ENCODE measurements at regions not wholly inside any gene's neighbourhood (a gene's known extent, or its start where the extent isn't known, plus 50 kb on each side); places are given as distances from the start of the nearest gene placed in this dataset.
"Not testable (repeated sequence)": the region's sequence is repeated elsewhere in the genome, so short reads cannot be mapped to it uniquely, and the experiment has no call there.

- no peak for DNase-seq (ENCODE audit: low read depth)
- no peak overlapping the region for H3K4me3 ChIP-seq (ENCODE audit: low read length)
- TF ChIP-seq, protein P1, sequence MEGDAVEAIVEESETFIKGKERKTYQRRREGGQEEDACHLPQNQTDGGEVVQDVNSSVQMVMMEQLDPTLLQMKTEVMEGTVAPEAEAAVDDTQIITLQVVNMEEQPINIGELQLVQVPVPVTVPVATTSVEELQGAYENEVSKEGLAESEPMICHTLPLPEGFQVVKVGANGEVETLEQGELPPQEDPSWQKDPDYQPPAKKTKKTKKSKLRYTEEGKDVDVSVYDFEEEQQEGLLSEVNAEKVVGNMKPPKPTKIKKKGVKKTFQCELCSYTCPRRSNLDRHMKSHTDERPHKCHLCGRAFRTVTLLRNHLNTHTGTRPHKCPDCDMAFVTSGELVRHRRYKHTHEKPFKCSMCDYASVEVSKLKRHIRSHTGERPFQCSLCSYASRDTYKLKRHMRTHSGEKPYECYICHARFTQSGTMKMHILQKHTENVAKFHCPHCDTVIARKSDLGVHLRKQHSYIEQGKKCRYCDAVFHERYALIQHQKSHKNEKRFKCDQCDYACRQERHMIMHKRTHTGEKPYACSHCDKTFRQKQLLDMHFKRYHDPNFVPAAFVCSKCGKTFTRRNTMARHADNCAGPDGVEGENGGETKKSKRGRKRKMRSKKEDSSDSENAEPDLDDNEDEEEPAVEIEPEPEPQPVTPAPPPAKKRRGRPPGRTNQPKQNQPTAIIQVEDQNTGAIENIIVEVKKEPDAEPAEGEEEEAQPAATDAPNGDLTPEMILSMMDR (conservative IDR thresholded peaks at IDR 0.05; ENCODE audit: low read length), result no peak
Measured at GRCh38 chr14:55838529-55839052, 258.6 kb downstream of the KTN1 start.

GRCh38 chr14:55839301-55839947, 259.4 kb downstream of the KTN1 start:
- not testable (repeated sequence) for DNase-seq (ENCODE audit: low read depth); H3K4me3 ChIP-seq (ENCODE audit: low read length)

GRCh38 chr14:55840821-55841220, 260.8 kb downstream of the KTN1 start:
- no peak overlapping the region for H3K4me3 ChIP-seq (ENCODE audit: low read length)
- no peak for DNase-seq (ENCODE audit: low read depth)
- TF ChIP-seq, protein P1 (conservative IDR thresholded peaks at IDR 0.05; ENCODE audit: low read length), result no peak

GRCh38 chr14:55841625-55842024, 261.6 kb downstream of the KTN1 start:
- TF ChIP-seq, protein P1 (conservative IDR thresholded peaks at IDR 0.05; ENCODE audit: low read length), result no peak
- DNase-seq (ENCODE audit: low read depth), result no peak
- no peak overlapping the region for H3K4me3 ChIP-seq (ENCODE audit: low read length)

GRCh38 chr14:55843718-55844403, 263.9 kb downstream of the KTN1 start:
- no peak overlapping the region for H3K4me3 ChIP-seq (ENCODE audit: low read length)
- peak; percentile 6 for DNase-seq (ENCODE audit: low read depth)
- TF ChIP-seq, protein P1 (conservative IDR thresholded peaks at IDR 0.05; ENCODE audit: low read length), result peak; percentile 34

GRCh38 chr14:55845963-55846825, 266.2 kb downstream of the KTN1 start:
- H3K4me3 ChIP-seq (ENCODE audit: low read length), result no peak overlapping the region
- TF ChIP-seq, protein P1 (conservative IDR thresholded peaks at IDR 0.05; ENCODE audit: low read length), result no peak
- no peak for DNase-seq (ENCODE audit: low read depth)

DNA sequence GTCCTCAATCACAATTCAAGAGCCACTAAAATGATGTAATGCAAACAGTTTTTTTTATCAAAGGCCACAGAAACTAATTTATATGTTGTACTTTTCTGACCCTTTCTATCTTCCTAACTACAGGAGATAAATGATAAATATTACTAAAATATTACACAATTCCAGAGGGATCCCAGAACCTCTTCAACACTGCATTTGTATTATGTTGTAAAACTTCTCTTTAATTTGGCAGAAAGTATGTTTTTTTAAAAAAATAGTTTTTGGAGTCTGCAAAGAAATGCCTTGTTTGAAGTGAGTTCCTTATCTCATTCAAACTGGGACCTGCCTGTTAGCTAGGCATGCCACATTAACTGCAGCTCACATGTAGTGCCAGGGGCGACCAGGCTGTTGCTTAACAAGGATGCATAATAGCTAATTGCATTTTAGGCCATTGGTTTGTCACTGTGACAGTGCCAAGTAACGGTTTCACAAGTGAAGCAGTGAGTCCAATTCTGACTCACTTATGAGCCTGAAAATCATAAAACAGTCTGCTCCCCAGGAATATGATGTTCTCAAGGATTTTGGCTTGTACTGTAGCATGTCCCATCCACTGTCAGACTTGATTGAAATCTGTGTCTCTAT, 266.9 kb downstream of the KTN1 start:
- TF ChIP-seq, protein P1 (conservative IDR thresholded peaks at IDR 0.05; ENCODE audit: low read length), result no peak
- peak; percentile 81 for DNase-seq (ENCODE audit: low read depth)
- H3K4me3 ChIP-seq (ENCODE audit: low read length), result no peak overlapping the region

Measured in AG10803 (cell line).